ENCODE measurements at regions not wholly inside any gene's neighbourhood (a gene's known extent, or its start where the extent isn't known, plus 50 kb on each side); places are given as distances from the start of the nearest gene placed in this dataset.

GRCh38 chr11:91527380-91528030 lies 697.1 kb upstream of the FAT3 start:
- dilution Hi-C loops (cut with MboI; ENCODE audit: extremely low pct_ligation_motif_present, low sequenced_read_pairs): no loop called here
- Histone ChIP-seq H3K27me3 (ENCODE audit: control insufficient read depth in 2 of 2, insufficient read depth in 2 of 2, low read length in 2 of 2) (no peaks in the 10 kb centered on the region), H3K79me2 (ENCODE audit: control insufficient read depth, insufficient read depth, low read length) (no peaks in the 10 kb centered on the region), H3K4me3 (replicated peaks in 1 of 3; ENCODE audit: insufficient read depth in 1 of 3, low read depth in 1 of 3, low read length in 3 of 3) (no peak overlapping the region), H3K9me3 (replicated peaks; ENCODE audit: control insufficient read depth, insufficient read depth, low read length) (no peaks in the 10 kb centered on the region), H3K9me1 (replicated peaks; ENCODE audit: control insufficient read depth, extremely low read depth, insufficient read depth, low read length) (no peaks in the 10 kb centered on the region), H3K4me2 (ENCODE audit: insufficient read depth, low read length) (no peak overlapping the region), H3K4me1 (ENCODE audit: control insufficient read depth, extremely low read depth, insufficient read depth, low read length) (no peaks in the 10 kb centered on the region), H4K20me1 (replicated peaks; ENCODE audit: control insufficient read depth, extremely low read depth, insufficient read depth, low read length) (no peaks in the 10 kb centered on the region), H3K36me3 (ENCODE audit: control insufficient read depth in 2 of 2, extremely low read depth in 1 of 2, insufficient read depth in 2 of 2, low read length in 2 of 2) (no peaks in the 10 kb centered on the region), H2AFZ (ENCODE audit: low read depth, low read length) (no peak overlapping the region), H3K9ac (replicated peaks; ENCODE audit: extremely low read depth, insufficient read depth, low read length) (no peak overlapping the region), H3K27ac (ENCODE audit: insufficient read depth, low read depth, low read length) (no peak overlapping the region)
- FAIRE-seq (no peak), DNase-seq (ENCODE audit: low read depth, low spot score) (no peak)
- TF ChIP-seq GATA2 (IDR thresholded peaks at IDR 0.05; ENCODE audit: insufficient read depth, insufficient read length, low read depth, low read length) (no peak), MAX (IDR thresholded peaks at IDR 0.05; ENCODE audit: insufficient read depth, insufficient read length) (no peak), POLR2A (IDR thresholded peaks at IDR 0.05; ENCODE audit: low read depth, low read length) (no peak), POLR2AphosphoS5 (IDR thresholded peaks at IDR 0.05; ENCODE audit: insufficient read depth, low read depth, low read length) (no peak), JUN (IDR thresholded peaks at IDR 0.05; ENCODE audit: borderline replicate concordance, insufficient read depth, insufficient read length, low read depth) (no peak), FOS (IDR thresholded peaks at IDR 0.05; ENCODE audit: borderline replicate concordance, insufficient read depth, low read length) (no peak), EZH2 (IDR thresholded peaks at IDR 0.05; ENCODE audit: borderline replicate concordance, low read depth, low read length, severe bottlenecking) (no peak), MYC (IDR thresholded peaks at IDR 0.05; ENCODE audit: low read depth, low read length) (no peak), CTCF (IDR thresholded peaks at IDR 0.05; ENCODE audit: extremely low read depth in 1 of 2, insufficient read depth in 1 of 2, low read depth in 1 of 2, low read length in 2 of 2) (no peak)
- CTCF ChIA-PET: no interaction called here
- intact Hi-C loops (cut with micrococcal nuclease): no loop called here
- POLR2A ChIA-PET: no interaction called here
- BruUV-seq (replicated peaks): no TSS peak

All from endothelial cell of umbilical vein (primary cell).